ENCODE measurements at regions not wholly inside any gene's neighbourhood (a gene's known extent, or its start where the extent isn't known, plus 50 kb on each side); places are given as distances from the start of the nearest gene placed in this dataset.
"Not testable (repeated sequence)": the region's sequence is repeated elsewhere in the genome, so short reads cannot be mapped to it uniquely, and the experiment has no call there.

DNA sequence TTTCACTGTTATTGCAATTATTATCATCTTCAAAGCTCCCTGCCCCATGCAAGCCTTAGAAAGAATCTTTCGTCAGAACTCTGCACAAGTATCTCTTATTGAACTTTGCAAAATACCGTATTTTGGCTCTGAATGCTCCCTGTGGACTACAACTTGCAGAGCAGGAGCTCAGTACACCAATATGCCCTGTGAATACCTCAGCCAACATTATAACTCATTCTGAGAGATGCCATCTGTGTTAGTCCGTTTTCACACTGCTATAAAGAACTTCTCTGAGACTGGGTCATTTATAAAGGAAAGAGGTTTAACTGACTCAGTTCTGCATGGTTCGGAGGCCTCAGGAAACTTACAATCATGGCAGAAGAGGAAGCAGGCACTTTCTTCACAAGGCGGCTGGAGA lies 87.2 kb upstream of the XYLT1 start:
- no peak for DNase-seq

DNA sequence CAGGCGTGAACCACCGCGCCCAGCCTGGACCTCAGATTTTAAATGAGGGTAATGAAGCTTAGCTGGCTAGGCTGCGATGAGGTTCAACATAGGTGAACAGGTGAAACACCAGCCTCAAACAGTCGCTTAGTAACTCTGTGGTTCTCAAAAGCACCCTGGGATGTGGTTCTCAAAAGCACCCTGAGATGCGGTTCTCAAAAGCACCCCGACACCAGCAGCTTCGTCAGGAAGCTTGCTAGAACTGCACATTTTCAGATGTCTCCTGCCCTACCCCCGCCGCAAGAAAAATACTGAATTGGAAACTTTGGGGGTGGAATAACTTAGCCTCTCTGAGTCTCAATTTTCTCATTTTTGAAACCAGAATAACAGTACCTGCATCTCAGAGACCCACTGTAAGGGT lies 86.7 kb upstream of the XYLT1 start:
- no peak for DNase-seq

DNA sequence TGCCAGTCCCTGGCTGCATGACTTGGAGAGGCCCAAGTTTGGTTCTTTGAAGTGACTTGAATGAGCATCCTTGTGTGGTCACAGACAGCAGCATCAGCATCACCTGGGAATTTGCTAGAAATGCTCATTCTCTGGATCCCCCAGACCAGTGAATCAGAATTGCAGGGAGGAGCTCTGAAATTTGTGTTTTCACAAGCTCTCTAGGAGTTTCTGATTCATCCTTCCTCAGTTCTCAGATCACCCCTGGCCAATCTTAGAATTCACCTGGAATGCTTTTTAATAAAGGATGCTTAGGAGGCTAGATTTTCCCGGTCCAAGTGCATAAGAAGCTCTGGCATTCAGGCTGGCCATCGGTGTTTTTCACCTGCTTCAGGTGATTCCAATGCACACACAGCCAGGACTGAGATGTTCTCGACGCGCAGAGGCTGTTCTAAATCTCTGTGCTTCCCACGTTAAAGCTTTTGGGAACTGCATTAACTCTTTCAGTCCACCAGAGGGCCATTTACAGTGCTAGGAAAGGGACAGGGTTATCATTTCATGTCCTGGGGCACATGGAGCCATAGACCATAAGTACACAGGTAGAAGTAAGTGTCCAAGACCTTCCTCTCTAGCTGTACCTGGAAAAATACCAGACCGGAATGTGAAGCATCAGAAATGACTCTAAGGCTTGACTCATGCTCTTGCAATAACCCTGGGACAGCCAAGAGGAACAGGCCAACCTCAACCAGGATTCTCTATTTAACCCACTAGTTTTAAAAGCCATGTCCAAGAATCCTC lies 85.7 kb upstream of the XYLT1 start:
- DNase-seq, result peak in 1 of 51 donors; percentile 19

DNA sequence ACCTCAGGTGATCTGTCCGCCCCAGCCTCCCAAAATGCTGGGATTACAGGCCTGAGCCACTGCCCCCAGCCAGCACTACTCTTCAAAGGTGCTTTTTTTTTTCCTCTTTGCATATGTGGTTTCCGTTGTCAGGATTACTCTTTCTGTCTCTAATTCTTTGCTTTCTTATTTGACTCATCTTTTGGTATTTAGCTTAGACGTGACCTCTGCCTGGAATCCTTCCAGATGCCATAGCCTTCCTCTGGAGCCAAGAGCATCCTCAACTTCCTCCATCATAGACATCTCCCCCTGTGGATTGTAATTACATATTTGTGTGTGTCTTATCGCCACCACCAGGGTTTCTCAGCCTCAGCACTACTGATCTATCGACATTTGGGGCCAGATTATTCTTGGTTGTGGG lies 84.4 kb upstream of the XYLT1 start:
- DNase-seq, result no peak

GRCh38 chr16:17552351-17552750 lies 81.6 kb upstream of the XYLT1 start:
- no peak for DNase-seq

DNA sequence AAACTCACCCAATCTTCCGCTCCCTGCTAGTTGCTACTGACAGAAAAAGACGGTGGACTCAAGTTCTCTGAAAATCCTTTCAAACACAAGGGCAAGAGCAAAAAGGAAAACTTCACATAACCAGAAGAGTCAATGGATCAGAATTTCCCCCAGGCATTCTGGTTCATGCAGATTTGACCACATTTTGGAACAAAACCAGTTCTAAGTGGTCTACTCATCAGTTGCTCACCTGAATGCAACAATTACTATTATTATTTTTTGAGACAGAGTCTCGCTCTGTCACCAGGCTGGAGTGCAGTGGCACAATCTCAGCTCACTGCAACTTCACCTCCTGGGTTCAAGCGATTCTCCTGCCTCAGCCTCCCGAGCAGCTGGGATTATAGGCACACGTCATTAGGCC lies 80.9 kb upstream of the XYLT1 start:
- not testable (repeated sequence) for DNase-seq

GRCh38 chr16:17548825-17549224 lies 78.1 kb upstream of the XYLT1 start:
- DNase-seq, result no peak

GRCh38 chr16:17544785-17545184 lies 74.0 kb upstream of the XYLT1 start:
- DNase-seq, result no peak

GRCh38 chr16:17544304-17544703 lies 73.5 kb upstream of the XYLT1 start:
- DNase-seq, result no peak

DNA sequence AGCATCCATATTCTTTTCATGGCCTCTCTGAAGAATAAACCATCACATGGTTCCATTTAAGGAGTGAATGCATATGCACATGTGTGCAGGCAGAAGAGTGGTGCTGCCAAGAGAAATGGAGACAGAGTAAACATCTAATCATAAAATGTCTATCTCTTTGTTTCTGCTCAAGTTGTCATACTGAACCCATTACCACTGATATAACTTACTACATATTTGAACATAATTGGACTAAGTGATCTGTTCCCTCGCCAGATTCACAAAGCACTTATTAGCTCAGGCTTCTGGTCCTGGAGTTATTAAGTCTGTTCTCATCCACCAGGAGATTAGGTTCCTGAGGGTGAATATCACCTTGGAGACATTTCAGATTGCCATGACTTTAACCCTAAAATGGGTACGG lies 72.3 kb upstream of the XYLT1 start:
- DNase-seq, result no peak

GRCh38 chr16:17541324-17541723 lies 70.6 kb upstream of the XYLT1 start:
- DNase-seq, result no peak

GRCh38 chr16:17538927-17539326 lies 68.2 kb upstream of the XYLT1 start:
- DNase-seq, result no peak

- no peak for DNase-seq
Observed at GRCh38 chr16:17532338-17532995, 61.7 kb upstream of the XYLT1 start.

DNA sequence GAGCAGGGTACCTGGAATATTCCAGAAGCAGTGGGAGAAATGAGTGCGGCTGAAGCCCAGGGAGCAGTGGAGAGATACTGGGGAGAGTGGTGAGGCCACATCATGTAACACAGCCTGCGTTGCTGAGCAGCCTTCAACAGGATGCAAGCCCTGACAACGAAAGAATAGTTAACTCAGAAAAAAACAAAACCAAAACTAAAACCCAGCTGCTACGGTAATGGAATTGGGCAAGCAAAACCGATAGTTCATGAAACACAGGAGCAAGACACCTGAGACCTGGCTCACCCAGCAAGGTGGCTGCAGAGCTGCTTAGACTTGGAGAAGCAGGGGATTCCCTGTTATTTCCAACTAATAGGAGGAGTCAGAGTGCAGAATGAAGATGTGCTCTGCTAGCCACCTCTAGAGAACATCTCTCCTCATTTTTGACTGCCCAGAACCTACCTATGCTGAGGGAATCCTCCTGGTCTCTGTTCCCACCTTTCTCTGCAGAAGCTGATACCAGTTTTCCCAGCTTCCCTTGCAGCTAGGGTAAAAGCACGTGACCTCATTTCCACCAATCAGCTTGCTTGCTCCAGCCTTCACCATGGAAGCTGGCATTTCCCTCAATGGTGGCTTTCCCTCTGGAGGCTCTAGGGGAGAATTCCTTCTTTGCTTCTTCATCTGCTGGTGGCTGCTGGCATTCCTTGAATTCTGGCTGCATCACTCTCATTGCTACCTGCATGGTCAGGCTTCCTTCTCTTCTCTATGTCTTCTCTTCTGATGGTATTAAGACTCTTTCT lies 59.4 kb upstream of the XYLT1 start:
- DNase-seq, result no peak

DNA sequence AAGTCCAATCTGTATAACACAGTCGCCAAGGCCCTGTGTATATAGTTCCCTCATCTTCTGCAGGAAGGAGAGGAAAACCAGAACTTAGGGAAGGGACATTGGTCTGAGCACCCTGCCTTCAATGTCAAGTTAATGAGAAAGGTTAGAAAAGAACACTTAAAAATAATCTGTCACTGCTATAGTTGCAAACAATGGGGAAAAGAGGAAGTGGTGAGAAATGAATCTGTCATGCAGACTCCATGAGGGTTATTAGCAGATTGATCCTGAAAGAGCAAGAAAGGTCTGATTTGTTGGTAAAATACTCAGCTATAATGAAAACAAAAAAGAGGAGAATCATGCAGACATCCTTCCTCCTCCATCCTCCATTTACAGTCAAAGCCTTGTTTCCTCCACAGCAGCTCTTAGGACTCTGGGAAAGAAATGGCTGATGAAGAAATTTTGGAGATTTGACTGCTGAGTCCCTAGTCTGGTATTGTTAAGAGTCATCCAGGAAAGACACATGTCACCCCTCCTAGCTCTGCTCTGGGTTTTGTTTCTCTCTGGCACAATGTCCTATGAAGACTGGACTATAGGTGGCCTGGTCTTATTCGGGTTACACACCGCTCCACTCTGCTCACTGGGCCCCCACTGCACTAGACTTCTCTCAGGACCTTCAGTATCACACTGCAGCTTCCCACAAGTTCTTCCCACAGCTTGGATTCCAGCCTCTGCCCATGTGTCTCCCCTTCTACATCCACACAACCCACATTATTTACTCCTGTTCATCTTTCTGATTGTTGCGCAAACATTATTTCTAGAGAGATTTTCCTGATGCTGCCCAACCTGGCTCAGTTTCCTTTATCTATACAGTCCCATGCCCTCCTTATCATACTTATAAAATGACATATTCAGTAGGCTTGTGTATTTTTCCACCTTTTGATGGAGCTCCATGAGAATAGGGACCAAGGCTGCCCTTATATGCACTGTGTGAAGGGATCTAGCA lies 56.5 kb upstream of the XYLT1 start:
- DNase-seq, result no peak

GRCh38 chr16:17524656-17525055 lies 53.9 kb upstream of the XYLT1 start:
- no peak for DNase-seq

- DNase-seq, result no peak
Observed at GRCh38 chr16:17520561-17520960, 49.8 kb upstream of the XYLT1 start.
